T-cell (primary cell): ENCODE measurements at regions not wholly inside any gene's neighbourhood (a gene's known extent, or its start where the extent isn't known, plus 50 kb on each side); places are given as distances from the start of the nearest gene placed in this dataset.

ENCODE experiments used
- ATAC-seq, 4 experiments: fragments of 200-7000 bp in 3 of 4; fragments of 150-1000 bp in 1 of 4; cut with Tn5 transposase; replicated peaks in 1 of 4; 1 replicate in 3 of 4; 2 replicates in 1 of 4; pipeline ENCODE4 v1.10.0; 2021; ENCODE audit warnings: moderate library complexity in 3 of 4, mild to moderate bottlenecking in 2 of 4, moderate number of reproducible peaks in 1 of 4
- CTCF ChIA-PET, 2 donors: fragments of 300-600 bp; sonication (Branson Sonifier 250); formaldehyde crosslinking; loops; one replicate each; lab custom pipeline; 2022; ENCODE audit warnings: antibody characterized with exemption in 2 of 2; lab: Charles Lee
- POLR2A ChIA-PET, 2 donors: fragments of 300-600 bp; sonication (Branson Sonifier 250); formaldehyde crosslinking; loops; one replicate each; lab custom pipeline; 2022; ENCODE audit warnings: antibody characterized with exemption in 2 of 2; lab: Charles Lee
- DNase-seq, 35 experiments: peaks; one replicate each; pipeline versions ENCODE4 v3.0.0 to v3.0.0-alpha.2; 2013 to 2023
- H3K27ac ChIP-seq: one replicate; pipeline ENCODE4 v1.5.1; 2013; ENCODE audit warnings: low read length
- H3K27me3 ChIP-seq, 2 experiments: replicated peaks in 1 of 2; 1 replicate in 1 of 2; 2 replicates in 1 of 2; pipeline versions ENCODE4 v1.6.1 to v1.7.0; 2013; ENCODE audit warnings: low read length in 1 of 2, mixed read lengths in 1 of 2; ENCODE audit not compliant: control insufficient read depth in 2 of 2, insufficient read depth in 2 of 2; ENCODE audit errors: extremely low read depth in 1 of 2
- H3K36me3 ChIP-seq, 2 donors: 1 replicate in 1 of 2; 2 replicates in 1 of 2; pipeline versions ENCODE4 v1.6.1 to v1.7.0; 2013; ENCODE audit warnings: low read length in 1 of 2; ENCODE audit not compliant: control insufficient read depth in 2 of 2, insufficient read depth in 1 of 2; ENCODE audit errors: extremely low read depth in 1 of 2
- H3K4me1 ChIP-seq, 2 experiments: 1 replicate in 1 of 2; 2 replicates in 1 of 2; pipeline versions ENCODE4 v1.6.1 to v1.7.0; 2013; ENCODE audit warnings: low read length in 2 of 2, mixed read lengths in 1 of 2; ENCODE audit not compliant: insufficient read depth in 2 of 2, control insufficient read depth in 1 of 2; ENCODE audit errors: extremely low read depth in 1 of 2
- H3K4me3 ChIP-seq, 2 donors: 1 replicate in 1 of 2; 2 replicates in 1 of 2; pipeline versions ENCODE4 v1.5.1 to v1.7.0; 2013; ENCODE audit warnings: mild to moderate bottlenecking in 2 of 2, low read length in 1 of 2, moderate library complexity in 1 of 2; ENCODE audit not compliant: control insufficient read depth in 1 of 2; ENCODE audit errors: extremely low read depth in 1 of 2
- H3K9me3 ChIP-seq: 2 replicates; pipeline ENCODE4 v1.7.0; 2013
- H3K27ac Mint-ChIP-seq, 2 donors: one replicate each; pipeline ENCODE4 v1.8.0; 2020 to 2021; ENCODE audit warnings: mild to moderate bottlenecking in 2 of 2, mixed read lengths in 2 of 2
- H3K27me3 Mint-ChIP-seq, 2 donors: one replicate each; pipeline ENCODE4 v1.8.0; 2021 to 2022; ENCODE audit warnings: mixed read lengths in 2 of 2
- H3K36me3 Mint-ChIP-seq: one replicate; pipeline ENCODE4 v1.8.0; 2021; ENCODE audit warnings: mixed read lengths
- H3K4me1 Mint-ChIP-seq, 3 donors: one replicate each; pipeline ENCODE4 v1.8.0; 2020 to 2022; ENCODE audit warnings: mixed read lengths in 3 of 3, mild to moderate bottlenecking in 1 of 3
- H3K4me3 Mint-ChIP-seq, 3 donors: one replicate each; pipeline ENCODE4 v1.8.0; 2020 to 2022; ENCODE audit warnings: mild to moderate bottlenecking in 3 of 3, mixed read lengths in 3 of 3, moderate library complexity in 3 of 3
- H3K9me3 Mint-ChIP-seq, 3 donors: one replicate each; pipeline ENCODE4 v1.8.0; 2020 to 2022; ENCODE audit warnings: mixed read lengths in 3 of 3
- WGBS: methylation state at CpG from one replicate; pipeline ENCODE4 v1.1.5; 2013; ENCODE audit warnings: missing lambda C conversion rate; ENCODE audit not compliant: insufficient coverage; 5-methylcytosine and 5-hydroxymethylcytosine counted together

GRCh38 chr14:71514941-71515919, 417.0 kb upstream of the RGS6 start:
- H3K36me3 Mint-ChIP-seq, result peaks cover 48% of the 10 kb centered on the region

GRCh38 chr14:71521238-71522135, 410.7 kb upstream of the RGS6 start:
- Mint-ChIP-seq H3K27ac (no peak overlapping the region), H3K27me3 (no peaks in the 10 kb centered on the region), H3K36me3 (peaks cover 35% of the 10 kb centered on the region), H3K9me3 (peaks cover 0 to 2% (median 0%) of the 10 kb centered on the region in 3 donors), H3K4me1 (peaks cover 12 to 20% (median 17%) of the 10 kb centered on the region in 3 donors), H3K4me3 (no peak overlapping the region)
- DNase-seq (no peak), ATAC-seq (no peak)
- WGBS, result no CpG with 5 or more reads among the region's 3 CpGs
- H3K27me3 ChIP-seq, result no peaks in the 10 kb centered on the region
- H3K4me1 ChIP-seq, result no peaks in the 10 kb centered on the region
- no peaks in the 10 kb centered on the region for H3K9me3 ChIP-seq
- ChIA-PET POLR2A (no interaction called here), CTCF (no interaction called here)
- H3K4me3 ChIP-seq, result no peak overlapping the region
- no peak overlapping the region for H3K27ac ChIP-seq
- no peaks in the 10 kb centered on the region for H3K36me3 ChIP-seq

More at GRCh38 chr14:71514941-71515919, 417.0 kb upstream of the RGS6 start:
- Histone ChIP-seq H3K4me3 (no peak overlapping the region), H3K36me3 (peaks cover 3 to 5% of the 10 kb centered on the region in 2 donors), H3K27ac (no peak overlapping the region), H3K27me3 (no peaks in the 10 kb centered on the region), H3K9me3 (no peaks in the 10 kb centered on the region), H3K4me1 (no peaks in the 10 kb centered on the region)
- Mint-ChIP-seq H3K4me3 (no peak overlapping the region), H3K27ac (no peak overlapping the region), H3K27me3 (no peaks in the 10 kb centered on the region), H3K4me1 (no peaks in the 10 kb centered on the region), H3K9me3 (peaks cover 0 to 2% (median 0%) of the 10 kb centered on the region in 3 donors)
- ATAC-seq (no peak), DNase-seq (no peak)
- ChIA-PET POLR2A (interaction anchor here in 1 of 2 donors (0.6 kb wide), 1 partner anchor 706 kb away, joined by 3 read pairs; the partner anchor contains the start of gene MAP3K9), CTCF (no interaction called here)
- no CpG with 5 or more reads among the region's 8 CpGs for WGBS

- H3K4me3 Mint-ChIP-seq, result no peak overlapping the region
- Histone ChIP-seq H3K27ac (no peak overlapping the region), H3K4me3 (no peak overlapping the region), H3K4me1 (no peaks in the 10 kb centered on the region), H3K36me3 (no peaks in the 10 kb centered on the region), H3K9me3 (no peaks in the 10 kb centered on the region), H3K27me3 (no peaks in the 10 kb centered on the region)
- H3K4me1 Mint-ChIP-seq, result peaks cover 12 to 20% (median 17%) of the 10 kb centered on the region in 3 donors
- DNase-seq (no peak), ATAC-seq (no peak)
- CTCF ChIA-PET, result no interaction called here
- H3K27ac Mint-ChIP-seq, result no peak overlapping the region
- no peaks in the 10 kb centered on the region for H3K27me3 Mint-ChIP-seq
- POLR2A ChIA-PET, result no interaction called here
- H3K36me3 Mint-ChIP-seq, result peaks cover 26% of the 10 kb centered on the region
- H3K9me3 Mint-ChIP-seq, result no peaks in the 10 kb centered on the region
- whole genome bisulfite sequencing, result no CpG with 5 or more reads among the region's 2 CpGs
Measured at GRCh38 chr14:71523630-71524319, 408.5 kb upstream of the RGS6 start.

- H3K36me3 Mint-ChIP-seq, result peaks cover 23% of the 10 kb centered on the region
- peaks cover 12 to 20% (median 17%) of the 10 kb centered on the region in 3 donors for H3K4me1 Mint-ChIP-seq
- no peak overlapping the region for H3K27ac Mint-ChIP-seq
- 85% methylated on average over 4 of the region's 6 CpGs for WGBS
- no peak overlapping the region for H3K4me3 Mint-ChIP-seq
- H3K27me3 Mint-ChIP-seq, result no peaks in the 10 kb centered on the region
- H3K4me3 ChIP-seq, result no peak overlapping the region
- no peaks in the 10 kb centered on the region for H3K4me1 ChIP-seq
- no peaks in the 10 kb centered on the region for H3K36me3 ChIP-seq
- no peaks in the 10 kb centered on the region for H3K27me3 ChIP-seq
- no peaks in the 10 kb centered on the region for H3K9me3 ChIP-seq
- no peaks in the 10 kb centered on the region for H3K9me3 Mint-ChIP-seq
- ChIA-PET CTCF (no interaction called here), POLR2A (no interaction called here)
- no peak for ATAC-seq
- DNase-seq, result no peak
- H3K27ac ChIP-seq, result no peak overlapping the region
Measured at GRCh38 chr14:71524320-71524982, 407.8 kb upstream of the RGS6 start.

GRCh38 chr14:71525663-71526221, 406.5 kb upstream of the RGS6 start:
- POLR2A ChIA-PET, result no interaction called here
- Mint-ChIP-seq H3K4me1 (peaks cover 12 to 19% (median 17%) of the 10 kb centered on the region in 3 donors), H3K27ac (no peak overlapping the region), H3K36me3 (peaks cover 36% of the 10 kb centered on the region), H3K27me3 (no peaks in the 10 kb centered on the region), H3K4me3 (no peak overlapping the region), H3K9me3 (no peaks in the 10 kb centered on the region)
- Histone ChIP-seq H3K4me3 (no peak overlapping the region), H3K9me3 (no peaks in the 10 kb centered on the region), H3K27me3 (no peaks in the 10 kb centered on the region), H3K4me1 (no peaks in the 10 kb centered on the region), H3K27ac (no peak overlapping the region), H3K36me3 (no peaks in the 10 kb centered on the region)
- CTCF ChIA-PET, result interaction anchor here in 1 of 2 donors (0.5 to 0.6 kb wide), 2 partner anchors 30 to 140 kb away, joined by 3 to 6 read pairs; no protein-coding TSS in a partner anchor
- WGBS, result no CpG with 5 or more reads among the region's 5 CpGs
- no peak for DNase-seq
- ATAC-seq, result no peak
